Activated naive CD8-positive, alpha-beta T cell treated with anti-CD3 and anti-CD28 coated beads for 36 hours (primary cell): ENCODE measurements at regions not wholly inside any gene's neighbourhood (a gene's known extent, or its start where the extent isn't known, plus 50 kb on each side); places are given as distances from the start of the nearest gene placed in this dataset.
"Not testable (repeated sequence)": the region's sequence is repeated elsewhere in the genome, so short reads cannot be mapped to it uniquely, and the experiment has no call there.

Experiments used
- DNase-seq: peaks from one replicate; pipeline ENCODE4 v3.0.0; 2021
- H3K27ac Mint-ChIP-seq: one replicate; pipeline ENCODE4 v1.8.0; 2022; ENCODE audit warnings: mild to moderate bottlenecking, moderate library complexity, mixed read lengths
- H3K27me3 Mint-ChIP-seq: one replicate; pipeline ENCODE4 v1.8.0; 2022; ENCODE audit warnings: mild to moderate bottlenecking, mixed read lengths
- H3K36me3 Mint-ChIP-seq: one replicate; pipeline ENCODE4 v1.8.0; 2021; ENCODE audit warnings: mild to moderate bottlenecking, mixed read lengths
- H3K4me1 Mint-ChIP-seq: one replicate; pipeline ENCODE4 v1.8.0; 2021; ENCODE audit warnings: mixed read lengths
- H3K4me3 Mint-ChIP-seq: one replicate; pipeline ENCODE4 v1.8.0; 2022; ENCODE audit warnings: mild to moderate bottlenecking, moderate library complexity, mixed read lengths
- H3K9me3 Mint-ChIP-seq: one replicate; pipeline ENCODE4 v1.8.0; 2022; ENCODE audit warnings: mixed read lengths

GRCh38 chr7:10429031-10429430 lies 544.6 kb upstream of the PHF14 start:
- H3K4me3 Mint-ChIP-seq = no peak overlapping the region
- no peaks in the 10 kb centered on the region for H3K27me3 Mint-ChIP-seq
- DNase-seq = no peak
- H3K27ac Mint-ChIP-seq = no peak overlapping the region
- no peaks in the 10 kb centered on the region for H3K4me1 Mint-ChIP-seq
- H3K9me3 Mint-ChIP-seq = no peaks in the 10 kb centered on the region
- no peaks in the 10 kb centered on the region for H3K36me3 Mint-ChIP-seq

GRCh38 chr7:10429511-10429910 lies 544.2 kb upstream of the PHF14 start:
- Mint-ChIP-seq H3K36me3 (no peaks in the 10 kb centered on the region), H3K4me1 (no peaks in the 10 kb centered on the region), H3K9me3 (no peaks in the 10 kb centered on the region), H3K27me3 (no peaks in the 10 kb centered on the region), H3K27ac (no peak overlapping the region), H3K4me3 (no peak overlapping the region)
- DNase-seq = no peak

- Mint-ChIP-seq H3K4me1 (no peaks in the 10 kb centered on the region), H3K36me3 (no peaks in the 10 kb centered on the region), H3K4me3 (no peak overlapping the region), H3K27me3 (no peaks in the 10 kb centered on the region), H3K9me3 (no peaks in the 10 kb centered on the region), H3K27ac (no peak overlapping the region)
- DNase-seq = no peak
Measured at GRCh38 chr7:10436302-10436701, 537.4 kb upstream of the PHF14 start.

- Mint-ChIP-seq H3K27ac (no peak overlapping the region), H3K4me3 (no peak overlapping the region), H3K9me3 (peaks cover 1% of the 10 kb centered on the region), H3K27me3 (no peaks in the 10 kb centered on the region), H3K36me3 (no peaks in the 10 kb centered on the region), H3K4me1 (no peaks in the 10 kb centered on the region)
- DNase-seq = no peak
Measured at GRCh38 chr7:10439027-10439426, 534.6 kb upstream of the PHF14 start.

- H3K4me1 Mint-ChIP-seq = no peaks in the 10 kb centered on the region
- H3K36me3 Mint-ChIP-seq = no peaks in the 10 kb centered on the region
- DNase-seq = no peak
- no peaks in the 10 kb centered on the region for H3K27me3 Mint-ChIP-seq
- H3K27ac Mint-ChIP-seq = no peak overlapping the region
- H3K9me3 Mint-ChIP-seq = peaks cover 7% of the 10 kb centered on the region
- no peak overlapping the region for H3K4me3 Mint-ChIP-seq
Measured at GRCh38 chr7:10455936-10456335, 517.7 kb upstream of the PHF14 start.

GRCh38 chr7:10460474-10460873 lies 513.2 kb upstream of the PHF14 start:
- no peaks in the 10 kb centered on the region for H3K27me3 Mint-ChIP-seq
- no peaks in the 10 kb centered on the region for H3K36me3 Mint-ChIP-seq
- no peaks in the 10 kb centered on the region for H3K4me1 Mint-ChIP-seq
- DNase-seq = no peak
- H3K9me3 Mint-ChIP-seq = peaks cover 3% of the 10 kb centered on the region
- no peak overlapping the region for H3K27ac Mint-ChIP-seq
- H3K4me3 Mint-ChIP-seq = no peak overlapping the region

- Mint-ChIP-seq H3K4me3 (no peak overlapping the region), H3K4me1 (no peaks in the 10 kb centered on the region), H3K36me3 (no peaks in the 10 kb centered on the region), H3K27ac (no peak overlapping the region), H3K9me3 (no peaks in the 10 kb centered on the region), H3K27me3 (no peaks in the 10 kb centered on the region)
- no peak for DNase-seq
Measured at GRCh38 chr7:10463701-10464100, 510.0 kb upstream of the PHF14 start.

- H3K27me3 Mint-ChIP-seq, DNase-seq, H3K9me3 Mint-ChIP-seq, H3K36me3 Mint-ChIP-seq, H3K4me1 Mint-ChIP-seq, H3K4me3 Mint-ChIP-seq, H3K27ac Mint-ChIP-seq: not testable (repeated sequence)
Measured at GRCh38 chr7:10465536-10465935, 508.1 kb upstream of the PHF14 start.

GRCh38 chr7:10468908-10469307 lies 504.8 kb upstream of the PHF14 start:
- Mint-ChIP-seq H3K9me3 (no peaks in the 10 kb centered on the region), H3K27me3 (no peaks in the 10 kb centered on the region), H3K36me3 (no peaks in the 10 kb centered on the region), H3K4me3 (no peak overlapping the region), H3K27ac (no peak overlapping the region), H3K4me1 (no peaks in the 10 kb centered on the region)
- DNase-seq = no peak

- Mint-ChIP-seq H3K27ac (no peak overlapping the region), H3K4me1 (no peaks in the 10 kb centered on the region), H3K4me3 (no peak overlapping the region), H3K9me3 (no peaks in the 10 kb centered on the region), H3K27me3 (no peaks in the 10 kb centered on the region), H3K36me3 (no peaks in the 10 kb centered on the region)
- DNase-seq = no peak
Measured at GRCh38 chr7:10469476-10469875, 504.2 kb upstream of the PHF14 start.

GRCh38 chr7:10471280-10472058 lies 502.2 kb upstream of the PHF14 start:
- Mint-ChIP-seq H3K36me3 (no peaks in the 10 kb centered on the region), H3K4me1 (no peaks in the 10 kb centered on the region), H3K9me3 (no peaks in the 10 kb centered on the region)

GRCh38 chr7:10472115-10472514 lies 501.6 kb upstream of the PHF14 start:
- Mint-ChIP-seq H3K27ac (no peak overlapping the region), H3K36me3 (no peaks in the 10 kb centered on the region), H3K27me3 (no peaks in the 10 kb centered on the region), H3K4me3 (no peak overlapping the region), H3K9me3 (no peaks in the 10 kb centered on the region), H3K4me1 (no peaks in the 10 kb centered on the region)
- DNase-seq = no peak

More at GRCh38 chr7:10471280-10472058, 502.2 kb upstream of the PHF14 start:
- no peak overlapping the region for H3K4me3 Mint-ChIP-seq
- no peak overlapping the region for H3K27ac Mint-ChIP-seq
- no peak for DNase-seq
- no peaks in the 10 kb centered on the region for H3K27me3 Mint-ChIP-seq

- Mint-ChIP-seq H3K4me3 (no peak overlapping the region), H3K4me1 (no peaks in the 10 kb centered on the region), H3K27ac (no peak overlapping the region), H3K9me3 (no peaks in the 10 kb centered on the region), H3K36me3 (no peaks in the 10 kb centered on the region), H3K27me3 (no peaks in the 10 kb centered on the region)
- no peak for DNase-seq
Measured at GRCh38 chr7:10473569-10473968, 500.1 kb upstream of the PHF14 start.

GRCh38 chr7:10474048-10474447 lies 499.6 kb upstream of the PHF14 start:
- H3K36me3 Mint-ChIP-seq = no peaks in the 10 kb centered on the region
- H3K9me3 Mint-ChIP-seq = no peaks in the 10 kb centered on the region
- H3K27ac Mint-ChIP-seq = no peak overlapping the region
- DNase-seq = no peak
- H3K4me3 Mint-ChIP-seq = no peak overlapping the region
- H3K27me3 Mint-ChIP-seq = no peaks in the 10 kb centered on the region
- no peaks in the 10 kb centered on the region for H3K4me1 Mint-ChIP-seq

- Mint-ChIP-seq H3K36me3 (no peaks in the 10 kb centered on the region), H3K4me1 (no peaks in the 10 kb centered on the region), H3K27ac (no peak overlapping the region), H3K9me3 (no peaks in the 10 kb centered on the region), H3K27me3 (no peaks in the 10 kb centered on the region), H3K4me3 (no peak overlapping the region)
- no peak for DNase-seq
Measured at GRCh38 chr7:10475940-10476641, 497.6 kb upstream of the PHF14 start.

- no peaks in the 10 kb centered on the region for H3K9me3 Mint-ChIP-seq
- H3K27me3 Mint-ChIP-seq = no peaks in the 10 kb centered on the region
- no peak overlapping the region for H3K4me3 Mint-ChIP-seq
- no peaks in the 10 kb centered on the region for H3K36me3 Mint-ChIP-seq
- H3K4me1 Mint-ChIP-seq = no peaks in the 10 kb centered on the region
- H3K27ac Mint-ChIP-seq = no peak overlapping the region
- no peak for DNase-seq
Measured at GRCh38 chr7:10476642-10477041, 497.0 kb upstream of the PHF14 start.
